UCSD-AML1 (cell line): ENCODE measurements at regions not wholly inside any gene's neighbourhood (a gene's known extent, or its start where the extent isn't known, plus 50 kb on each side); places are given as distances from the start of the nearest gene placed in this dataset.
A peak's percentile ranks its signal among the peaks of the same experiment; 100 is the strongest.

Source experiments
- DNase-seq: peaks from one replicate; lab custom pipeline; 2025; ENCODE audit not compliant: unreplicated experiment; lab: John Stamatoyannopoulos, UW

DNA sequence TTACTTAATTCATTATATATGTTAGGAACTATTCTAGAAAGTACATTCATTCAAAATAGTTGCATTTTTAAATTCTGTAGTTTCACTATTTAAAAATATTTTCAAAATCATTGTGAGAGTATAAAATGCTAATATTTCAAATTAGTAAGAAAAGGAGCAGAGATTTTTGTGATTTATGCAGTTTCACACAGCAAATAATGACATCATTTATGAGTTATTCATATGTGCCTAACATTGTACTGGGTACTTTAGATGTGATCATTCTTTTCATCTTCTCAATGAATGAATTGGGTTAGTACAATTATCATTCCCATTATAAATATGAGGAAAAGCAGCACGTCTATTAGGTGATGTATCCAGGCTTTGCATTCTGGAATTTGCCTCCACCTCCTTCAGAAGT is 1451.0 kb upstream of the IGFBP7 start:
- DNase-seq, result no peak

DNA sequence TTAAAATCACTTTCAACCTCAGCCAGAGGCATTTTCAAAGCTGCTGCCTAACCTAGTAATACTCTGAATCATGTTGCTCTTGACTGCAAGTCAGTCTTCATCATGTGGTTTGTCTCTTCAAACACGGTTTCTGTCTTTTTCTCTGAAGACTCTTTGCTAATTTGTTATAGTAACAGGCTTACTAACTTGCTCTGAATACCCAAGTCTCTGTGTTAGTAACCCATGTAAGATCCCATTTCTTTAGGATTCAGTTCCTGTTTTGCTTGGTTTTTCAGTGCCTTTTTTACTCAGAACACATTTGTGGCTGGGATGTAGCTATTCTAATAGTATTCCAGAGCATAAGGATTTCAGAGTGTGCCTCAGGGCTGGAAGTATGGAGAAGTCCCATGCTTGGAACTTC is 1450.6 kb upstream of the IGFBP7 start:
- DNase-seq, result no peak

DNA sequence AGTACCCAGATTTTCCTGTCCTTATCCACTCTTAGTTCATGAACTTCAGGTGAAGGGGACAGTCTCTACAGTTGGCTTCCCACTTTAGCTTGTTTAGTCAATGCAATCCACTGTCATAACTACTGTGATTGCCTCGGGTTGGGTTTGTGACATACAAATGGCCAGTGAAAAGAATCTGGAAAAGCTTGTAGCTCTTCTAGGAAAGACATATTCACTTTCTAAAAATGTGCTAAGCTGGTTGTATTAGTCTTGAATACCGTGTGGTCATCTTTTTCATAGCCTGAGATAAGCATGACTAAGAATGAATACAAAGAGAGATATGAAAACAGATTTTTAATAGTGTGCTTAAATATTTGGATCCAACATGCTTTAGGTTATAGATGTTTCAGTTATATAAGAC is 1443.5 kb upstream of the IGFBP7 start:
- no peak for DNase-seq

DNA sequence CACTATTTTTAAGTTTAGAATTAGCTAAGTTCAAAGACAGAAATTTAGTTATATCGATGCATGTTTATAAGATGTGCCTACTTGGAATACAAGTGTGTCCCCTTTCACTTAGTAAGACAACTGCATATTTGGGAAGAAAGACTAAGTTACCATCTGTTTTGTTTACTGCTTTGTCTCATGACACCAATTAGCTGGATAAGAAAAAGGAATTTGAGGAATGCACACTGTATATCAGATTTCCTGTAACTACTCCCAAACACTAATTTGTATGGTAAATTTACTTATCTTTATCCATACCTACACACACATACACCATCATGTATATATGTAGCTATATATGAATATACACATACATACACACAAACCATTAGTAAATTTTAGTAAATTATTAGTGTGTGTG is 1442.8 kb upstream of the IGFBP7 start:
- DNase-seq, result no peak

DNA sequence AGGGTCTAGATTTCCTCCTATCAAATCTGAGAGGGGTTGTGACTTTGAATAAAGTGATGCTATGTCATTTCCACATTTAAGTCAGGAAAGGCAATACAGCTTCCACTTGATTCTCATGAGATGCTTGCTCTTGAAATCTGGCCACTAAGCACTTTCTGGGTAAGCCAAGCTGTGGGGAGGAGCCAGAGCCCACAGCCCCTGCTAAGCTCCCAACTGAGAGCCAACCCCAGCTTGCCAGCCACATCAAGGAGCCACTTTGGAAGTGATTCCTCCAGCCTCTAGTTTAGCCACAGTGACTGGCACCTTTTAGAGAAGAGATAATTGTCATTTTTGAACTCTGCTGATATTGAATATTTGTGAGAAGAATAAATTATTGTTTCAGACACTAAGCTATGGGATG is 1441.5 kb upstream of the IGFBP7 start:
- DNase-seq, result no peak

DNA sequence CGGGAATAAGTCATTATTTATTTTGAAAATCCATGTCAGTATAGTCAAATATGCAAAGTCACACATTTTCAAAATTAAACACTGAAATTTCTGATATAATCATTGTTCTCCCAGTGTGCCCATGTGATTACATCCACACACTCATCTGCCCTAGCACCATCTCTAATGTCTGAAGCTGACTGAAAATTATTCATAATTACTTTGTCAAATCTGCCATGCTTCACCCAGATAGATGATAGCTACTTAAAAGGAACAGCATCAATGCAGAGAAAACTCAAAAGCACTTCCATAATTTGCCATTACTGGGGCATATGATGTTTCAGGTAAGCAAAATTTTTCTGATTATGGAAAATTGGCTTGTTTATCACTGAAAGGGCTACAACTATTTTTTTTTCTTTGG is 1433.3 kb upstream of the IGFBP7 start:
- no peak for DNase-seq

DNA sequence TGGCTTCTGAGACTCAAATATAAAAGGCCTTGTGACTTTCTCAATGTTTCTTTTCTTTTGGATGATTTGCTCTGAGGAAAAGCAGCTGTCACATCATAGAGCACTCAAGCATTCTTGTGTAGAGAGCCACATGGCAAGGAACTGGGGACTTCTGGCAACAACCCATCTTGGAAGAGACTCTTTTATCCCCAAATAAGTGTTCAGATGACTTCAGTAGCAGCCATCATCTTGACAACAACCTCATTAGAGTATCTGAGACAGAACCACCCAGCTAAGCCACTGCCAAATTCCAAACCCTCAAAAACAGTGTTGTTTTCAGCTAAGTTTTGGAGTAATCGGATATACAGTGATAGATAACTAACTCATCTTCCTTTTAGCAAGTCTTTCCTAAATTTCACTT is 1431.7 kb upstream of the IGFBP7 start:
- DNase-seq, result no peak

DNA sequence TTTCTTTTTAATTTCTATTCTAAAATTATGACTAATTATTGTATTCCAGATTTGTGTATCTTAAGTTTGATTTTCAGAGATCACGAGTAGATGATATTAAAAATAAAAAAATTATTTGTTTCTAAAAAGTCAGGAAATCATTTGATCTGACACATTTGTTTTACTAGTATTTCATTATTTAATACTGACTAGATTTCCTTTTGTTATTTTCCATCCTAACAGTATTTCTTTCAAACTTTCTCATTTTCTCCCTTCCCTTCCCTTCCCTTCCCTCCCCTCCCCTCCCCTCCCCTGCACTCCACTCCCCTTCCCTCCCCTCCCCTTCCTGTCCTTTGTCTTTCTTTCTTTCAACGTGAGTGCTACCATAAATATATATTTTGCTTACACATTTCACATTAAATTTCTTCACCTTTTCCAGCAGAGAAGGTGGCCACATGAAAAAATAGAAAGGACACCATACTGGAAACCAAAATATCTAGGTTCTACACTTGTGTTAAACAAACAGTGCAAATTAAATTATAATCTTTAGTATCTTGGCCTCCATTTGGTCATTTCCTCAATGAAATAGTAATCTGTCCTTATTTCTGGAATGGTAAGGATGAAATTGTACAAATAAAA is 1412.7 kb upstream of the IGFBP7 start:
- DNase-seq, result no peak

DNA sequence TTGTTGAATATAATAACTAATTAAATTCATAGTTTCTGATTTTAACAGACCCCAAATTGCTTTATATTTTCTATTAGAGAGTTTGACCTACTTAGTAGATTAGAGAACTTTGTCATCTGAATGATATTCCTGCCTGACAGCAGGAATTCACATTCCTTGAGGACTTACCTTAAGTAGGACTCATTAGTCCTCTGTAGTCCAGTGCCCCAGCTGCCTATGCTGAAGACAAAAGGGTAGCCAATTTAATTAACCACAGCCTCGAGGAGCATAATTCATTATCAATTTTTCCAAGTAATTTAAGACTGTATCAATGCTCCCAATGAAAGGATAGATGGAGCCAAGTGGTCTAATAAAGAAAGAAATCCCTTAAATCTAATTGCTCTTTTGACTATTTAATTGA is 1405.0 kb upstream of the IGFBP7 start:
- DNase-seq, result no peak

DNA sequence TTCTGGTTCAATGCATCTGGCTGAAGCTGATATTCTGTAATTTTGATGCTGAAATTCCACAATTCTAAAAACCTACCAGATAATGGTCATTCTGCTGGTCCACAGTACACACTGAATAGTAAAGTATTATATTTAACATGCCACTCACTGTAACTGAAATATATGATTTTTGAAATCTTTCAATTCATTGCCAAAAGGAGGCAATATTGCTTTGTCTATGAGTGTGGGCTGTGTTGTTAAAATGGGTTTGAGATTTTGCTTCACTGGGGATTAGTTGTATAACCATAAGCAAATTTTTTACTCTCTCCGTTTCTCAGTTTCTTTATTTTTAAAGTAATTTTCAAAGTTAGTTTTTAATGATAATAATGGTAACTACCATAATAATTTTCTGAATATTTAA is 1404.1 kb upstream of the IGFBP7 start:
- no peak for DNase-seq

DNA sequence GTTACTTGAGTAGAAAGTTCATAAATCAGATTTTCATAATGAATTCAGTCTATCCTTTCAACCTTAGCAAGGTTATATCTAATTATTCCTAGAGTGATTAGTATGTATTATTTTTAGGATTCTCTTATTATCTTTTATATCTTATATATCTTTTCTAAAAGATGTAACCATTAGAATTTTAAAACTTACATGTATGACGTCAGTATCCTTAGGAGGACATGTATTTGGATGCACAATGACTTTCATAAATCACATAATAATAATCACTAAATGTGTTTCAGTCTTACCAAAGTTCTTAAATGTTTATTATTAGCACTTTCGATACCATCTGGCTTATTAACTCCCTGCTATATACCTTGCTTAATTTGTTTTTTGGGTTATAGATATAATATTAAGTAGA is 1400.5 kb upstream of the IGFBP7 start:
- DNase-seq, result no peak

DNA sequence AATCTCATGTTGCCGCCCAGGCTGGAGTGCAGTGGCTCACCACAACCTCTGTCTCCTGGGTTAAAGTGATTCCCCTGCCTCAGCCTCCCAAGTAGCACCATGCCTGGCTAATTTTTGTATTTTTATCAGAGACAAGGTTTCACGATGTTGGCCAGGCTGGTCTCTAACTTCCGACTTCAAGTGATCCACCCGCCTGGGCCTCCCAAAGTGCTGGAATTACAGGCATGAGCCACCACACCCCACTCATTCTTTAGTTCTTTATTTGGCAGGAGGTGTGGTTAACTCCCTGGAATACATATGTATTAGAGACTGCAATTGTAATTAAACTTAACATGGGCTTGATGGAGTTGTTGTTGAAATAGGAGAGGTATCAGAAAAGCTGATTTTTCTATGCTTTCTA is 1396.9 kb upstream of the IGFBP7 start:
- DNase-seq, result no peak

DNA sequence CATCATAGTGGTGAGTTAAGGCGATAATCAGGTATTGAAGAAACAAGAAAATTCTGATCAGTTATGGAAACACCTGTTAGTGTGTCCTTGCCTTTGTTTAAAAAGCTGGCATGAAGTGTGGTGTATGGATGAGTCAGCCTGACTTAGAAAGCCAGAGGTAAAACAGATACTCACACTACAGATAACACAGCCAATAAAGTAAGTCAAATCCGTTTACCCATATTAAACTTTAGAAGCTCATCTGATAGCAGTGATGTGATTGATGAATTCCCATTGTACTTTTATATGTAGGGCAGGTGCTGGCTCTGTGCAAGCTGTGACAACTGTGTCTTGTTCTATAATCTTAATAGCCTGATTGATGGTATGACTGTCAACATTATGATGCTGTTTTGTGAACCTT is 1392.7 kb upstream of the IGFBP7 start:
- DNase-seq, result no peak

DNA sequence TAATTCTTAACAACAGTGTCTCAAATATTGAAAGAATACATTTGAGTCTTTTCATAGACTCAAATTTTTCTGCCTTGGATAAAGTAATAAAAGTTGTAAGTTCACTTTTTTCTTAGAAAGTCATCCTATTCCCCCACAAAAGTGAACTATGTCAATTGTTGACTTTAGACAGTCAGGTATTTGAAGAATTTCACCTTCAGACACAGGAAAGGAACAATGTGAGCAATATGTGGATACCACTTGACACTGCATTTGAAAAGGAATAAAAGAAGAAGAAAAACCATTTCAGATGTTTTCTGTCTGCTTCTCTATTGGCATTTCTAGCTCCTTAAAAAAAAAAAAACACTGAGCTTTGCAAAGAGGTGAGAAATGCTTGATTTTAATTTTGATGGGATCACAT is 1389.0 kb upstream of the IGFBP7 start:
- DNase-seq, result no peak

DNA sequence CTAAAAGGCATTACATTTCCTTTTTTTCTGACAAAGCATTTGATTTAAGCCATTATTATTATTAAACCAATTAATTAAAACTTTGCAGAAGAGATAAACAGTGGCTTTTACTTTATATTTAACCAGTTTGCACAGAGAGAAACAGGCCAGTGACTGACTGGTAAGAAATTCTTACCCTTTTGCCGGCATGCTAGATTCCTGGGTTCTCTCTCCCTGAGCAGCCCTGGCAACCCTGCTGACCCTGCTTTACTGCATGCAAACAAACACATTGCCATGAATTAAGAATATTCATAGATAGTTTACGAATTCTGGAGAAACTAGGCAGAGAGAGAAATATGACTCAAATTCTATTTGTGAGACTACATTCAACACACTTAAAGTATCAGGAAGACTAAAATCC is 1381.4 kb upstream of the IGFBP7 start:
- no peak for DNase-seq

DNA sequence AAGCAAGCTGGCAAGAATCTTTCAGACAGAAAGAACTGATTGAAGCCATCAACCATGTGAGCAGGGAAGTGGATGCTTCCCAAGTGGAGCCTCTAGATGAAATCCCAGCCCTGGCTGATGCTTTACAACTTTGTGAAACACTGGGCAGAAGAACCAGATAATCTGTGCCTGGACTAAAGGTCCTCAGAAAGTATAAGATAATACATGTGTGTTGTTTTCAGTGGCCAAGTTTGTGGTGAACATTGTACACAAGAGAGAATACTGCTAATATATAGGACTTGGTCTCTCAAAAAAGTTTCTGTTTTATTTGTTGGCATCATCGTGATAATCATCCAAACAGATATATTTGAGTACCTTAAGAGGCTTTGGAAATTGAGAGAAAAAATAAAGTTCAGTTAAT is 1367.8 kb upstream of the IGFBP7 start:
- no peak for DNase-seq

DNA sequence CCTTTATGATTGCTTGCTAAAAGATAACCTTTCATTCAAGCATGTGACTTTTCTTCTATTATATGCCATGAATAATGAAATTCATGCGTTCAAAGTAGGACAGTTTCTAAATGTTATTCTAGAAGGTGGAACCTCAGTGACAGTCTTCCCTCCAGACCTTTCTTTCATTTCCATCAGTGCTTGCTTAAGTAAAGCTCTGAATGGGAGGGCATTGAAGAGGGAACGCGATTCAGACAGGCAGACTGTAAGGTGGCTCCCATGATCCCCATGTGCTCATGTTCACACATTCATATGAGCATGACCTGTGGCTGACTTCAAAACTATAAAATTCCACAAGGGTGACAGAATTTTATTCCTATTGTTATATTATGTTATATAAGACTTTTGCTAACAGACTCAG is 1367.3 kb upstream of the IGFBP7 start:
- no peak for DNase-seq

DNA sequence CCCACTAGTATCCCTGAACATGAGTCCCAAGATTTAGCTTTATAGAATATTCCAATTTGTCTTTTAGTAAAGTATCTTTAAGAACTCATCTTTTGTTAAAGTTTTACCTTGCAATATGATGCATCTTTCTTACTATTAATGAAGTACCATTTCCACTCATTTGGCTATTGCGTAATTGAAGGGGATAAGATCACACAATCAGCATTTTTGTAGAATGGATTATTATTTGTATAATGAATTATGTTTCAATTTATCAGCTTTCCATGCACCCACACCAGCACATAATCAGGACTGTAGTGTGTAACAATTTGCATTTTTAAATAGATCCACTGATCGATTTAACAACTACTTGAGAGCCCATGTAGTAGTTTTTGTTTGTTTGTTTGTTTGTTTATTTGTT is 1364.9 kb upstream of the IGFBP7 start:
- DNase-seq, result no peak

DNA sequence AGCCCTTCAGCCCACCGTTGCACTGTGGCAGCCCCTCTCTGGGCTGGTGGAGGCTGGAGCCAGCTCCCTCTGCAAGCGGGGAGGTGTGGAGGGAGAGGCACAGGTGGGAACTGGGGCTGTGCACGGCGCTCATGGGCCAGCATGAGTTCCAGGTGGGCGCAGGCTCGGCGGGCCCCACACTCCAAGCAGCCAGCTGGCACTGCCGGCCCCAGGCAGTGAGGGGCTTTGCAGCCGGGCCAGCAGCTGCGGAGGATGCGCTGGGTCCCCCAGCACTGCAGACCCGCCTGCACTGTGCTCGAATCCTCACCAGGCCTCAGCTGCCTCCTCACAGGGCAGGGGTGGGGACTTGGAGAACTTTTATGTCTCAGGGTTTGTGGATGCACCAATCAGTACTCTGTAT is 1354.8 kb upstream of the IGFBP7 start:
- DNase-seq, result no peak

DNA sequence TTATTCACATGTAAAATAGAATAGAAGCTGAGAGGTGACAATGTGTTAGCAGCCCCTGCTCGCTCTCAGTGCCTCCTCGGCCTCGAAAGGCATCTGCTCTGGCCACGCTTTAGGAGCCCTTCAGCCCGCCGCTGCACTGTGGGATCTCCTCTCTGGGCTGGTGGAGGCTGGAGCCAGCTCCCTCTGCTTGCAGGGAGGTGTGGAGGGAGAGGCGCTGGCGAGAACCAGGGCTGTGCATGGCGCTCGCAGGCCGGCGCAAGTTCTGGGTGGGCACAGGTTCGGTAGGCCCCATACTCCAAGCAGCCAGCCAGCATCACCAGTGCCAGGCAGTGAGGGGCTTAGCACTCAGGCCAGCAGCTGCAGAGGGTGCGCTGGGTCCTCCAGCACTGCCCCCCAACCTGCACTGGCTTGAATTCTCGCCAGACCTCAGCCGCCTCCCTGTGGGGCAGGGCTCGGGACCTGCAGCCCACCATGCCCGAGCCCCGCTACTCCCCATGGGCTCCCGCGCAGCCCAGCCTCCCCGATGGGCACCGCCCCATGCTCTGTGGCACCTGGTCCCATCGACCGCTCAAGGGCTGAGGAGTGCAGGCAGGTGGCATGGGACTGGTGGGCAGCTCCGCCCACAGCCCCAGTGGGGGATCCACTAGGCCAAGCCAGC is 1346.7 kb upstream of the IGFBP7 start:
- no peak for DNase-seq

DNA sequence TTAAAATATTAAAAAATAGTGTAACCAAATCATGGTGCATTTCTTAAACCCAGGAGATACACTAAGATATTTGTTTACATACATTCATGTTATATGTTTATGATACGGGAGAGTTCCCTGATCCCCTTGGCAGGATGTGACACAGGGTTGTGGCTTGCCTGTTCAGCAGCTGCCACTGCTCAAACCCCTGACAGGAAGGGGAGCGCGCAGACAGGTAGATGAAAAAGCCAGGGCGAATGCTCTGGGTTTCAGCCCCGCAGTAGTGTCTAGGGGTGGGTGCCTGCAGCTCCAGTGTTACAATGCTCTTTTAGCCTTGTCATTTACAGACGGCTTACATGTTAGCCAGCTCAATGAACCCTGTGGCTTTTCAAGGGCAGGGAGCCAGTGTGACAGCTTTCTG is 1343.8 kb upstream of the IGFBP7 start:
- peak; percentile 6 for DNase-seq

DNA sequence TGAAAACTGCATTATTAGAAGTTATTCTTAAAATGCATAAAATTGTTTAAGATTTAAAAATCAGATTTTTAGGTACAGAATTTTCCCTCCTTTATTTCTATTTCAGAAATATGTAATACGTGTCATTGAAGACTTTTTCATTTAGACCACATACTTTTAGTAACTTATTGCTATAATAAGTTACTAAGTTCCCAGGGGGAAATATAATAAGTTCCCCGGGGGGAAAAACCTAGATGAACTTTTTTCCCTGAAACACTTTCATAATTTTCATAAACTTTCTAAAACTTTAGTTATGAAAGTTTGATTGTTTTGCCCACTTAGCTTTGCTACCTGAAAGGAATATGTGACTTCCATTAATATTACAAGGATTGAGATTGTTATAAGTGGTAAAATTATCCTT is 1341.5 kb upstream of the IGFBP7 start:
- DNase-seq, result no peak

DNA sequence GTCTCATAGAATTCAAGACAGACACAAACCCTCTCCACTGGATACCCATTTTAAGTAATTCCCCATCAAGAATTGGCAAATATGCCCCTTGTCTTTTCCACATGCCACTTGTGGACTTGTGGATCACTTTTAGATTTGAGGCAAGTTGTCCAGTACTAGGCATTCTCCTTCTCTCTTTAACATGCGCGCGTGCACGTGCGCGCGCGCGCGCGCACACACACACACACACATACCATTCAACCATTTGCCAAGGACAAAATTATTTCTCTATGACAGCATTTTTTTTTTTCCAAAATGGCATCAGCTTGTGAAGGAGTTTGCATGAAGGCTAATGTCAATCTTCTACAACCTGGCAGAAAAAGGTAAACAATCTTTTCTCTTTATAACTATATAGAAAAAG is 1325.7 kb upstream of the IGFBP7 start:
- DNase-seq, result no peak
